Hepatocyte (in vitro differentiated cells): ENCODE measurements at regions not wholly inside any gene's neighbourhood (a gene's known extent, or its start where the extent isn't known, plus 50 kb on each side); places are given as distances from the start of the nearest gene placed in this dataset.

Experiments used
- CTCF ChIP-seq: fragments of 200-600 bp; sonication (generic); IDR thresholded peaks from 2 replicates; pipeline ENCODE4 v1.5.1; 2016; ENCODE audit warnings: antibody characterized with exemption, mild to moderate bottlenecking; ENCODE audit not compliant: poor library complexity
- EZH2 ChIP-seq: fragments of 200-600 bp; sonication (generic); IDR thresholded peaks from 2 replicates; pipeline ENCODE4 v1.6.1; 2016; ENCODE audit warnings: antibody characterized with exemption, mild to moderate bottlenecking, borderline replicate concordance

GRCh38 chr3:162441716-162442115, 945.1 kb downstream of the OTOL1 start:
- TF ChIP-seq EZH2 (no peak), CTCF (no peak)
